CD8-positive, alpha-beta memory T cell (primary cell): ENCODE measurements at regions not wholly inside any gene's neighbourhood (a gene's known extent, or its start where the extent isn't known, plus 50 kb on each side); places are given as distances from the start of the nearest gene placed in this dataset.

Experiments
- CTCF ChIA-PET: fragments of 350-600 bp; sonication (Branson Sonifier 250); formaldehyde crosslinking; loops from one replicate; lab custom pipeline; 2021; ENCODE audit warnings: antibody characterized with exemption; lab: Charles Lee
- POLR2A ChIA-PET: fragments of 350-600 bp; sonication (Branson Sonifier 250); formaldehyde crosslinking; loops from one replicate; lab custom pipeline; 2021; ENCODE audit warnings: antibody characterized with exemption; lab: Charles Lee
- DNase-seq, 5 donors: peaks; one replicate each; pipeline versions ENCODE4 v3.0.0 to v3.0.0-alpha.2; 2020 to 2022; ENCODE audit warnings: mixed read lengths in 1 of 5
- H3K27ac ChIP-seq: one replicate; pipeline ENCODE4 v1.7.0; 2013; ENCODE audit warnings: low read depth, mild to moderate bottlenecking, low read length, moderate library complexity
- H3K27me3 ChIP-seq: 2 replicates; pipeline ENCODE4 v1.7.0; 2013; ENCODE audit warnings: low read length, mild to moderate bottlenecking; ENCODE audit not compliant: insufficient read depth, poor library complexity, severe bottlenecking
- H3K36me3 ChIP-seq: 2 replicates; pipeline ENCODE4 v1.7.0; 2013; ENCODE audit warnings: mild to moderate bottlenecking, low read length, moderate library complexity; ENCODE audit not compliant: insufficient read depth
- H3K4me1 ChIP-seq: 2 replicates; pipeline ENCODE4 v1.7.0; 2013; ENCODE audit warnings: mild to moderate bottlenecking, low read length, moderate library complexity; ENCODE audit not compliant: insufficient read depth
- H3K4me3 ChIP-seq: 2 replicates; pipeline ENCODE4 v1.7.0; 2013; ENCODE audit warnings: mild to moderate bottlenecking, low read length
- H3K9me3 ChIP-seq: 2 replicates; pipeline ENCODE4 v1.7.0; 2013; ENCODE audit warnings: mild to moderate bottlenecking, low read length
- H3K27ac Mint-ChIP-seq, 8 donors: one replicate each; pipeline ENCODE4 v1.8.0; 2020 to 2021; ENCODE audit warnings: mixed read lengths in 8 of 8, mild to moderate bottlenecking in 6 of 8, inconsistent platforms in 3 of 8, moderate library complexity in 3 of 8
- H3K27me3 Mint-ChIP-seq, 2 donors: one replicate each; pipeline ENCODE4 v1.8.0; 2020 to 2021; ENCODE audit warnings: mixed read lengths in 2 of 2, mild to moderate bottlenecking in 1 of 2, moderate library complexity in 1 of 2
- H3K36me3 Mint-ChIP-seq, 3 donors: one replicate each; pipeline ENCODE4 v1.8.0; 2020 to 2021; ENCODE audit warnings: mixed read lengths in 3 of 3, inconsistent platforms in 1 of 3, mild to moderate bottlenecking in 1 of 3
- H3K4me1 Mint-ChIP-seq, 3 donors: one replicate each; pipeline ENCODE4 v1.8.0; 2020 to 2021; ENCODE audit warnings: mixed read lengths in 3 of 3, inconsistent platforms in 1 of 3, mild to moderate bottlenecking in 1 of 3
- H3K4me3 Mint-ChIP-seq, 7 donors: one replicate each; pipeline ENCODE4 v1.8.0; 2020 to 2021; ENCODE audit warnings: mixed read lengths in 7 of 7, mild to moderate bottlenecking in 6 of 7, moderate library complexity in 4 of 7, inconsistent platforms in 2 of 7
- H3K9me3 Mint-ChIP-seq, 5 donors: one replicate each; pipeline ENCODE4 v1.8.0; 2020 to 2022; ENCODE audit warnings: mixed read lengths in 5 of 5, mild to moderate bottlenecking in 3 of 5, moderate library complexity in 2 of 5, inconsistent platforms in 1 of 5

DNA sequence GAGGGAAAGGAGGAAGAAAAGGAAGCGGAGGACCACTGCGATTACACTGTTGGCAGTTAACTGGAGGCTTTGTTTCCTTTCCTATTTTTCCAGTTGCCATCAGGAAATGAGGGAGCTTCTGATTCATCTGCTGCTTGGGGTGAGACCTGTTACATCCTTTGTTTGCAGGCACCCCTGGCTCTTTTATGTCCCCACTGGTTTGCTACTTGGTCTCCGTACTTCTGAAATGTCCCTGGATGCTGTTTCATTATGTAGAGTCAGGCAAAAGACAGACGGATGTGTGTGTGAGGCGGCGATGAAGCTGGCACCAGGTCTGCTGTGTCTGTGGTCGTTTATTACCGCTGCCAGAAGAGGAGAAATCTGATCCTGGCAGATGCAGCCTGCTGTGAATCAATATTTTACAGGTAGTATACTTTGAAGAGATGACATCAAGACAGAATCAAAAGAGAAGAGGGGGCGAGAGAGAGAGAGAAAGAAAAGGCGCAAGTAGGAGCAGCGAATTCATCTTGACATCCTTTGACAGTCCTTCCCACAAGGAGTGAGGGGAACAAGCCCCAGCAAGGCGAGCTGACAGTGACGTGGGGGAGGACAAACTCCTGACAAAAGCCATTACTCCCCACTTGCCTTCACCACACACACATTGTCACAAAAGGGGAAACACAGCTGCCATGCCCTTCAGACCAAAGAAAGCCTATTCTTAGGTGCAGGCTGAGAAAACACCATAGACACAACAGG lies 145.9 kb upstream of the FBXL4 start:
- ChIA-PET POLR2A (no interaction called here), CTCF (no interaction called here)
- Histone ChIP-seq H3K27ac (no peak overlapping the region), H3K27me3 (no peaks in the 10 kb centered on the region), H3K9me3 (no peaks in the 10 kb centered on the region), H3K4me3 (no peak overlapping the region), H3K4me1 (no peaks in the 10 kb centered on the region), H3K36me3 (no peaks in the 10 kb centered on the region)
- no peaks in the 10 kb centered on the region for H3K36me3 Mint-ChIP-seq
- H3K4me1 Mint-ChIP-seq = no peaks in the 10 kb centered on the region
- peaks cover 20 to 54% of the 10 kb centered on the region in 2 donors for H3K27me3 Mint-ChIP-seq
- H3K27ac Mint-ChIP-seq = peak overlapping the region in 1 of 8 donors; percentile 3
- no peak overlapping the region for H3K4me3 Mint-ChIP-seq
- no peak for DNase-seq
- peaks cover 0 to 2% (median 0%) of the 10 kb centered on the region in 5 donors for H3K9me3 Mint-ChIP-seq

DNA sequence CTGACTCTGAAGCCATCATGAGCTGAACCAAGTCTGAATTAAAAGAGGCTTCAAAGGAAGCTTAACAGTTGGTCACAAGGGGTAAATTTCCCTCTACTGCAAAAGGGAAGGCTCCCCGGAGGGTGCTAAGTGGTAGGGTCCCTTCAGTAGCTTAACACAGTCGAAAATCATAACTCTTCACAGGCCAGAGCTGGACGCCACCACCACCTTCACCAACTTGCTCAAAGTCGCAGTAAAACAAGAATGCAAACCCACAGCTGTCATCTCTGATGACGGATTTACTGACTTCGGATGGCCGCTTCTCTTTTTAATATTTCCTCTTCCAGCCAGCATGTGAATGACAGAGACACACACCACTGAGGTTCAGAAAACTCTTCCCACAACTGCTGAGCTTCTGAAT lies 144.7 kb upstream of the FBXL4 start:
- DNase-seq = no peak
- Histone ChIP-seq H3K4me1 (no peaks in the 10 kb centered on the region), H3K9me3 (no peaks in the 10 kb centered on the region), H3K27ac (no peak overlapping the region), H3K36me3 (no peaks in the 10 kb centered on the region), H3K27me3 (no peaks in the 10 kb centered on the region), H3K4me3 (no peak overlapping the region)
- ChIA-PET CTCF (no interaction called here), POLR2A (no interaction called here)
- H3K4me1 Mint-ChIP-seq = no peaks in the 10 kb centered on the region
- H3K36me3 Mint-ChIP-seq = no peaks in the 10 kb centered on the region
- no peak overlapping the region for H3K27ac Mint-ChIP-seq
- H3K4me3 Mint-ChIP-seq = no peak overlapping the region
- peaks cover 0 to 2% (median 0%) of the 10 kb centered on the region in 5 donors for H3K9me3 Mint-ChIP-seq
- H3K27me3 Mint-ChIP-seq = peaks cover 20 to 54% of the 10 kb centered on the region in 2 donors

DNA sequence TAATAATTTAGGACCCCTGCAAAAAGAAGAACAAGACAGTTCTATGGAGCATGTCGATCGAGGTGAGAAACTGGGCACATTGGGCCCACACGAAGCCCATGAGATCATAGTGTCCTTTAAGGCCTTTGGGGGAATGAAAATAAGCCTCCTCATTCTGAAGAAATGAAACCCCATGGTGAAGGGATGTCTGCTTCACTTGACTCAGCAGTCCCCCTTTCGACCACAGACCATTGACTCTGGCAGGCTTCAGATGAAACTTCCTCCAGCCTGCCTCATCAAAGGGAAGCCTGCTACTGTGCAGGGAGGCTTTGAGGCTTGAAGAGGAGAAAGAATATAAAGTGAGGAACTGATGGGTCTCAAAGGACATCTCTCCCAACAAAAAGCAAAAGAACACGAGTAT lies 144.2 kb upstream of the FBXL4 start:
- no peak overlapping the region for H3K4me3 ChIP-seq
- DNase-seq = no peak
- H3K4me1 ChIP-seq = no peaks in the 10 kb centered on the region
- CTCF ChIA-PET = no interaction called here
- POLR2A ChIA-PET = no interaction called here
- no peaks in the 10 kb centered on the region for H3K9me3 ChIP-seq
- H3K27ac ChIP-seq = no peak overlapping the region
- Mint-ChIP-seq H3K27me3 (peaks cover 20 to 54% of the 10 kb centered on the region in 2 donors), H3K27ac (no peak overlapping the region), H3K36me3 (no peaks in the 10 kb centered on the region), H3K4me3 (no peak overlapping the region), H3K4me1 (no peaks in the 10 kb centered on the region), H3K9me3 (peaks cover 0 to 2% (median 0%) of the 10 kb centered on the region in 5 donors)
- no peaks in the 10 kb centered on the region for H3K36me3 ChIP-seq
- H3K27me3 ChIP-seq = no peaks in the 10 kb centered on the region

DNA sequence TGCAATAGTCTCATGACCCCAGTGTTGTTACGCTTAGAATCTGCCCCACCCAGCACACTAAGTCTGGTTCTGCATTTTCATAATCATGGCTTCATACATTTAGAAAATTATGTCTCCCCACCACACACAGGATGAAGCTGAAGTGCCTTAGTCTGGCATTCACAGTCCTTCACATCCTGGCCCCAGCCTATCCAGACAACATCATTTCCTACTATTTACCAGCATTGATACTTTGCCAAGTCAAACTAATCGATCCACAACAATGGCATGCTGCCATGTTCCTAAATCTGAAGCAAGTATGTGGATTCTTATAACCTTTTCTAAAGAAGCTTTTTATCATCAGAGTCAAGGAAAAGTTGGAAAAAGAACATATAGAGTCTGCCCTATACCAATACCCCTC lies 132.4 kb upstream of the FBXL4 start:
- H3K27me3 ChIP-seq = no peaks in the 10 kb centered on the region
- Mint-ChIP-seq H3K9me3 (peaks cover 0 to 2% (median 0%) of the 10 kb centered on the region in 5 donors), H3K36me3 (no peaks in the 10 kb centered on the region), H3K27me3 (peaks cover 3 to 32% of the 10 kb centered on the region in 2 donors), H3K27ac (no peak overlapping the region), H3K4me3 (no peak overlapping the region), H3K4me1 (no peaks in the 10 kb centered on the region)
- no peak for DNase-seq
- no peaks in the 10 kb centered on the region for H3K4me1 ChIP-seq
- H3K4me3 ChIP-seq = no peak overlapping the region
- POLR2A ChIA-PET = no interaction called here
- no peak overlapping the region for H3K27ac ChIP-seq
- CTCF ChIA-PET = no interaction called here
- H3K9me3 ChIP-seq = no peaks in the 10 kb centered on the region
- H3K36me3 ChIP-seq = no peaks in the 10 kb centered on the region

DNA sequence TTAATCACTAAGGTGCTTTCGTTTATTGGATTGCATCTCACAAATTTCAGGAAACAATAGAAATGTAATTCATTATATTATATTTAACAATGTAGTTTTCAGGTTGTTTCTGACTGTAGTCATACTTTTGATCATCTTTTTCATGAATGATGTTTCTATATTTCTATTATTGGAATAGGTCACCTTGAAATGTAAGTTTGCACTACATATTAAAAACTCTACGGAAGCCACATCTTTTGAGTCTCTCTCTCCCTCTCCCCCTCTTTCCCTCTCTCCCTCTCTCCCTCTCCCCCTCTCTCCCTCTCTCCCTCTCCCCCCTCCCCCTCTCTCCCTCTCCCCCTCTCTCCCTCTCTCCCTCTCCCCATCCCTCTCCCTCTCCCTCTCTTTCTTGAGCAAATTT lies 131.3 kb upstream of the FBXL4 start:
- ChIA-PET POLR2A (no interaction called here), CTCF (no interaction called here)
- H3K4me1 ChIP-seq = no peaks in the 10 kb centered on the region
- H3K27ac Mint-ChIP-seq = no peak overlapping the region
- H3K4me3 Mint-ChIP-seq = no peak overlapping the region
- H3K9me3 Mint-ChIP-seq = peaks cover 0 to 2% (median 0%) of the 10 kb centered on the region in 5 donors
- no peaks in the 10 kb centered on the region for H3K36me3 Mint-ChIP-seq
- no peaks in the 10 kb centered on the region for H3K27me3 ChIP-seq
- H3K27ac ChIP-seq = no peak overlapping the region
- no peak for DNase-seq
- H3K36me3 ChIP-seq = no peaks in the 10 kb centered on the region
- H3K4me3 ChIP-seq = no peak overlapping the region
- H3K9me3 ChIP-seq = no peaks in the 10 kb centered on the region
- no peaks in the 10 kb centered on the region for H3K4me1 Mint-ChIP-seq
- peaks cover 3 to 26% of the 10 kb centered on the region in 2 donors for H3K27me3 Mint-ChIP-seq

DNA sequence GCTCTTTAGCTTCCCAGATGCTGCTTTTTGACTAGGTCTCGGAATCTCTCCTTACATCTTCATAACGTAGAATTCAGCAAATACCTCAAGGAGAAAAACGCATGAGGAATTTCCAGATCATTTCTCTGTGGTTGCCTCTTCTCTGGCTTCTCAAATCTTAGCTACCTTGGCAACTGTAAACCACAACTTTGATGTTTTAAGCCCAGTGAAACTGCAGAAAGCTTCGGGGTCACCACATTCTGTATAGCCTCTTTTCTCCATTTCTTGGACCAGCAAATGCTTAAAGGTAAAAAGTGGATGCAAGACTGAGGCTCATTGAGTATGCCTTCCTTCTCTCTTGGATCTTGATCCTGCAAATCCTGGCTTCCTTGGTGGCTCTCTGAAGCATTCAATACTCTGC lies 125.5 kb upstream of the FBXL4 start:
- no peak overlapping the region for H3K27ac Mint-ChIP-seq
- no peaks in the 10 kb centered on the region for H3K9me3 ChIP-seq

DNA sequence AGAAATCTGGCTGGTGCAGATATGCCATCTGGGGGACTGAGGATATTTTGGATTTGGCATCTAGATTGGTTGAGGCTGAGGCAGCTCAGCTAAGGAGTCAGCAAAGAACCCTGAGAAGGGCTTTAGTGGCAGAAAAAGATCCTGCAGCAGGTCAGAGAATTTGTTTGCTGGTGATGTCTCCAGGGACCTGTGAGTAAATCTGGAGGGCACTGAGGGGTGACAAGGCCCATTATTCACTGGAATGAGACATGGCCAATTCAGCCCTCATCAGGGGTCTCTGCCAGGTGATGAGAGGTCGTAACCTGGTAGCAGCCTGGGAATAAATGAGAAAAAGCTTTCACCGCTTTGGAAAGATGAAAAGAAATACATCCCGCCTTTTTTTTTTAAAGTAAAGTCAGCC lies 118.3 kb upstream of the FBXL4 start:
- peaks cover 5 to 18% of the 10 kb centered on the region in 2 donors for H3K27me3 Mint-ChIP-seq
- Histone ChIP-seq H3K27me3 (no peaks in the 10 kb centered on the region), H3K4me1 (no peaks in the 10 kb centered on the region), H3K36me3 (no peaks in the 10 kb centered on the region), H3K27ac (no peak overlapping the region), H3K9me3 (no peaks in the 10 kb centered on the region), H3K4me3 (no peak overlapping the region)
- no peak overlapping the region for H3K27ac Mint-ChIP-seq
- no peaks in the 10 kb centered on the region for H3K4me1 Mint-ChIP-seq
- CTCF ChIA-PET = no interaction called here
- H3K9me3 Mint-ChIP-seq = no peaks in the 10 kb centered on the region
- POLR2A ChIA-PET = no interaction called here
- no peaks in the 10 kb centered on the region for H3K36me3 Mint-ChIP-seq
- no peak for DNase-seq
- no peak overlapping the region for H3K4me3 Mint-ChIP-seq

More for the DNA sequence above, 125.5 kb upstream of the FBXL4 start:
- no peaks in the 10 kb centered on the region for H3K4me1 Mint-ChIP-seq
- H3K4me1 ChIP-seq = no peaks in the 10 kb centered on the region
- no peaks in the 10 kb centered on the region for H3K27me3 ChIP-seq
- no peak overlapping the region for H3K27ac ChIP-seq
- no peak for DNase-seq
- H3K4me3 ChIP-seq = no peak overlapping the region
- H3K9me3 Mint-ChIP-seq = no peaks in the 10 kb centered on the region
- H3K27me3 Mint-ChIP-seq = peaks cover 1 to 13% of the 10 kb centered on the region in 2 donors
- CTCF ChIA-PET = no interaction called here
- no peaks in the 10 kb centered on the region for H3K36me3 Mint-ChIP-seq
- no peaks in the 10 kb centered on the region for H3K36me3 ChIP-seq
- POLR2A ChIA-PET = no interaction called here
- H3K4me3 Mint-ChIP-seq = no peak overlapping the region

DNA sequence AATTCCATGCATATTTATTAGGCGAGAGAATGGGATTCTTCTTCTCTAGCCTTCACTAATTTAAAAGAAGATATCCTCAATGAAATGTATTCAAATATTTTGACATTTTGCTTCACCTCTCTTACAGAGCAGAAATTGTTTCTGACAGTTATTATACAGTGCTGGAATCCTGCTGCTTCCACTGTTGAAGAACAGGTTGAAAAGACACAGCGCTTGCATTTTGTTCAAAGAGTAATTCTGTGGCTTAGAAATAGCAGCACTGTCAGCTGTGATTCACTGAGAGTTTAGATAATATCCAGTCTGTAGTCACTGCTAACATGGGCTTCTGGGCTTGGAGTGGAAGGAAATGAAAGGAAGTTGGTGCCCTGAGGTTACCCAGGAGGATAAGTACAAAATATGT lies 117.1 kb upstream of the FBXL4 start:
- no peak overlapping the region for H3K4me3 Mint-ChIP-seq
- Histone ChIP-seq H3K4me1 (no peaks in the 10 kb centered on the region), H3K27me3 (no peaks in the 10 kb centered on the region), H3K9me3 (no peaks in the 10 kb centered on the region), H3K4me3 (no peak overlapping the region), H3K36me3 (no peaks in the 10 kb centered on the region), H3K27ac (no peak overlapping the region)
- no peaks in the 10 kb centered on the region for H3K9me3 Mint-ChIP-seq
- POLR2A ChIA-PET = interaction anchor here (0.7 kb wide), 1 partner anchor 242 kb away, joined by 3 read pairs; no protein-coding TSS in a partner anchor
- H3K27me3 Mint-ChIP-seq = peaks cover 4 to 18% of the 10 kb centered on the region in 2 donors
- no peaks in the 10 kb centered on the region for H3K36me3 Mint-ChIP-seq
- CTCF ChIA-PET = no interaction called here
- no peaks in the 10 kb centered on the region for H3K4me1 Mint-ChIP-seq
- no peak for DNase-seq
- H3K27ac Mint-ChIP-seq = no peak overlapping the region
